ENCODE measurements at regions not wholly inside any gene's neighbourhood (a gene's known extent, or its start where the extent isn't known, plus 50 kb on each side); places are given as distances from the start of the nearest gene placed in this dataset.

DNA sequence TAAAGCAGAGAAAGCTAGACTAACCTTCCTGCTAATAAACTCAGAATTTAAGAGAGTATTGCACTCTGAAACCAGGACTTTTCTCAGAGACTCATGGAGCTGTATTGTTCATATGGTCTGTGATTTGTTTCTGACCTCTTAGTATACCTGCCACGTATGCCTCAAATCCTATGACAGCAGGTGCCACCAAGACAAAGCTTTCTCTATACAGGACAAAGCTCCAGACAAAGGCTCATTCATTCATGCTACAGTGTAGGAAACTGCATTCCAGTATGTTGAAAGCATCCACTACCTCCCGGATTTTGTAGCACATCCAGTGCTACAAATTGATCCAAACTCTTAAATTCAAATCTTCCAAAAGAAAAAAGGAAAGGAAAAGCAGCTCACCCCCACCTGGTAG, 178.3 kb downstream of the CHIC2 start:
- no peak for TF ChIP-seq RAD21 (conservative IDR thresholded peaks at IDR 0.05)
- TF ChIP-seq, protein P1, sequence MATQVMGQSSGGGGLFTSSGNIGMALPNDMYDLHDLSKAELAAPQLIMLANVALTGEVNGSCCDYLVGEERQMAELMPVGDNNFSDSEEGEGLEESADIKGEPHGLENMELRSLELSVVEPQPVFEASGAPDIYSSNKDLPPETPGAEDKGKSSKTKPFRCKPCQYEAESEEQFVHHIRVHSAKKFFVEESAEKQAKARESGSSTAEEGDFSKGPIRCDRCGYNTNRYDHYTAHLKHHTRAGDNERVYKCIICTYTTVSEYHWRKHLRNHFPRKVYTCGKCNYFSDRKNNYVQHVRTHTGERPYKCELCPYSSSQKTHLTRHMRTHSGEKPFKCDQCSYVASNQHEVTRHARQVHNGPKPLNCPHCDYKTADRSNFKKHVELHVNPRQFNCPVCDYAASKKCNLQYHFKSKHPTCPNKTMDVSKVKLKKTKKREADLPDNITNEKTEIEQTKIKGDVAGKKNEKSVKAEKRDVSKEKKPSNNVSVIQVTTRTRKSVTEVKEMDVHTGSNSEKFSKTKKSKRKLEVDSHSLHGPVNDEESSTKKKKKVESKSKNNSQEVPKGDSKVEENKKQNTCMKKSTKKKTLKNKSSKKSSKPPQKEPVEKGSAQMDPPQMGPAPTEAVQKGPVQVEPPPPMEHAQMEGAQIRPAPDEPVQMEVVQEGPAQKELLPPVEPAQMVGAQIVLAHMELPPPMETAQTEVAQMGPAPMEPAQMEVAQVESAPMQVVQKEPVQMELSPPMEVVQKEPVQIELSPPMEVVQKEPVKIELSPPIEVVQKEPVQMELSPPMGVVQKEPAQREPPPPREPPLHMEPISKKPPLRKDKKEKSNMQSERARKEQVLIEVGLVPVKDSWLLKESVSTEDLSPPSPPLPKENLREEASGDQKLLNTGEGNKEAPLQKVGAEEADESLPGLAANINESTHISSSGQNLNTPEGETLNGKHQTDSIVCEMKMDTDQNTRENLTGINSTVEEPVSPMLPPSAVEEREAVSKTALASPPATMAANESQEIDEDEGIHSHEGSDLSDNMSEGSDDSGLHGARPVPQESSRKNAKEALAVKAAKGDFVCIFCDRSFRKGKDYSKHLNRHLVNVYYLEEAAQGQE (IDR thresholded peaks at IDR 0.05; ENCODE audit: borderline replicate concordance), result no peak
- TF ChIP-seq EZH2 (IDR thresholded peaks at IDR 0.05; ENCODE audit: borderline replicate concordance, insufficient read depth, low read length, poor library complexity, severe bottlenecking), result no peak
- TF ChIP-seq TAF1 (IDR thresholded peaks at IDR 0.05; ENCODE audit: low read depth), result no peak
- TF ChIP-seq CTCF (IDR thresholded peaks at IDR 0.05; ENCODE audit: poor library complexity, severe bottlenecking), result no peak
- TF ChIP-seq POLR2AphosphoS5 (IDR thresholded peaks at IDR 0.05), result no peak
- TF ChIP-seq EP300 (conservative IDR thresholded peaks at IDR 0.05; ENCODE audit: poor library complexity, severe bottlenecking), result no peak
- no peak for TF ChIP-seq SMC3 (conservative IDR thresholded peaks at IDR 0.05; ENCODE audit: poor library complexity)
- TF ChIP-seq MXI1 (conservative IDR thresholded peaks at IDR 0.05; ENCODE audit: poor library complexity, severe bottlenecking), result no peak
